ENCODE measurements at regions not wholly inside any gene's neighbourhood (a gene's known extent, or its start where the extent isn't known, plus 50 kb on each side); places are given as distances from the start of the nearest gene placed in this dataset.

DNA sequence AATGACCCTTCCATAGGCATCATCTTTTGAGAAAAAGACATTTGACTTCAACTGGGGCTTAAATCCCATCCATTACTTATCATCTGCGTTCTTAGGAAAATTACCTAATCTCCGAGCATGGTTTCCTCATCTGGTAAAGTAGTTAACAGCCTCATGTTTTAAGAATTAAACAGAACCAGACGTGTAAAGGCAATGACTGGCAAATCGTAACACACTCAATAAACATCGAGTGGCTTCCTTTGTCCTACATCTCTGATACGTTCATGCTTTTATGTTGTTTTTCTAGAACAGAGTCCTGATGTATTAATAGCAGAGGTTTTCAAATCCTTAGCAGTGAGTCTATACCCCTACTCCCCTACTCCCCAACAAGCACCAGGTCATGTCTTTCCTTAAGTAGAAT lies 189.7 kb upstream of the RGS6 start:
- Mint-ChIP-seq H3K4me3 (no peak overlapping the region), H3K27me3 (ENCODE audit: low read depth) (no peaks in the 10 kb centered on the region), H3K36me3 (peaks cover 11% of the 10 kb centered on the region), H3K4me1 (peaks cover 6% of the 10 kb centered on the region; the same call in 1 of the 2 replicates), H3K9me3 (peaks cover 17% of the 10 kb centered on the region), H3K27ac (no peak overlapping the region)
- ATAC-seq (no peak), DNase-seq (ENCODE audit: low spot score) (no peak)
- CTCF ChIA-PET = interaction anchor here (0.9 to 1.1 kb wide), 2 partner anchors 11 to 459 kb away, joined by 3 to 5 read pairs; no protein-coding TSS in a partner anchor
- TF ChIP-seq, protein P1, sequence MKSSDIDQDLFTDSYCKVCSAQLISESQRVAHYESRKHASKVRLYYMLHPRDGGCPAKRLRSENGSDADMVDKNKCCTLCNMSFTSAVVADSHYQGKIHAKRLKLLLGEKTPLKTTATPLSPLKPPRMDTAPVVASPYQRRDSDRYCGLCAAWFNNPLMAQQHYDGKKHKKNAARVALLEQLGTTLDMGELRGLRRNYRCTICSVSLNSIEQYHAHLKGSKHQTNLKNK (CRISPR knock-in tag; IDR thresholded peaks at IDR 0.05) = no peak
- TF ChIP-seq IRF2 (CRISPR knock-in tag; IDR thresholded peaks at IDR 0.05; ENCODE audit: borderline replicate concordance, low read depth) = no peak
- TF ChIP-seq, protein P2, sequence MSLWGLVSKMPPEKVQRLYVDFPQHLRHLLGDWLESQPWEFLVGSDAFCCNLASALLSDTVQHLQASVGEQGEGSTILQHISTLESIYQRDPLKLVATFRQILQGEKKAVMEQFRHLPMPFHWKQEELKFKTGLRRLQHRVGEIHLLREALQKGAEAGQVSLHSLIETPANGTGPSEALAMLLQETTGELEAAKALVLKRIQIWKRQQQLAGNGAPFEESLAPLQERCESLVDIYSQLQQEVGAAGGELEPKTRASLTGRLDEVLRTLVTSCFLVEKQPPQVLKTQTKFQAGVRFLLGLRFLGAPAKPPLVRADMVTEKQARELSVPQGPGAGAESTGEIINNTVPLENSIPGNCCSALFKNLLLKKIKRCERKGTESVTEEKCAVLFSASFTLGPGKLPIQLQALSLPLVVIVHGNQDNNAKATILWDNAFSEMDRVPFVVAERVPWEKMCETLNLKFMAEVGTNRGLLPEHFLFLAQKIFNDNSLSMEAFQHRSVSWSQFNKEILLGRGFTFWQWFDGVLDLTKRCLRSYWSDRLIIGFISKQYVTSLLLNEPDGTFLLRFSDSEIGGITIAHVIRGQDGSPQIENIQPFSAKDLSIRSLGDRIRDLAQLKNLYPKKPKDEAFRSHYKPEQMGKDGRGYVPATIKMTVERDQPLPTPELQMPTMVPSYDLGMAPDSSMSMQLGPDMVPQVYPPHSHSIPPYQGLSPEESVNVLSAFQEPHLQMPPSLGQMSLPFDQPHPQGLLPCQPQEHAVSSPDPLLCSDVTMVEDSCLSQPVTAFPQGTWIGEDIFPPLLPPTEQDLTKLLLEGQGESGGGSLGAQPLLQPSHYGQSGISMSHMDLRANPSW (CRISPR knock-in tag; conservative IDR thresholded peaks at IDR 0.05; ENCODE audit: low read depth) = no peak
- POLR2A ChIA-PET = no interaction called here

- H3K4me3 Mint-ChIP-seq = no peak overlapping the region
- no peaks in the 10 kb centered on the region for H3K4me1 Mint-ChIP-seq
- peaks cover 34% of the 10 kb centered on the region for H3K9me3 Mint-ChIP-seq
- no peak for DNase-seq (ENCODE audit: low spot score)
- peaks cover 22% of the 10 kb centered on the region for H3K36me3 Mint-ChIP-seq
- H3K27ac Mint-ChIP-seq = no peak overlapping the region
- peaks cover 3% of the 10 kb centered on the region; the same call in 1 of the 2 replicates for H3K27me3 Mint-ChIP-seq (ENCODE audit: low read depth)
- ChIA-PET CTCF (interaction anchor here (1.5 kb wide), 1 partner anchor 110 kb away, joined by 5 read pairs; no protein-coding TSS in a partner anchor), POLR2A (interaction anchor here (0.7 kb wide), 1 partner anchor 537 kb away, joined by 4 read pairs; no protein-coding TSS in a partner anchor)
- no peak for ATAC-seq
- TF ChIP-seq ZNF121 (CRISPR knock-in tag; IDR thresholded peaks at IDR 0.05) = no peak
- TF ChIP-seq RELA (CRISPR knock-in tag; IDR thresholded peaks at IDR 0.05; ENCODE audit: borderline replicate concordance) = no peak
- TF ChIP-seq ZSCAN18 (CRISPR knock-in tag; IDR thresholded peaks at IDR 0.05) = no peak
- TF ChIP-seq, protein P3, sequence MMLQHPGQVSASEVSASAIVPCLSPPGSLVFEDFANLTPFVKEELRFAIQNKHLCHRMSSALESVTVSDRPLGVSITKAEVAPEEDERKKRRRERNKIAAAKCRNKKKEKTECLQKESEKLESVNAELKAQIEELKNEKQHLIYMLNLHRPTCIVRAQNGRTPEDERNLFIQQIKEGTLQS (CRISPR knock-in tag; conservative IDR thresholded peaks at IDR 0.05) = no peak
- TF ChIP-seq SOX15 (CRISPR knock-in tag; IDR thresholded peaks at IDR 0.05) = no peak
- no peak for TF ChIP-seq CTCF (IDR thresholded peaks at IDR 0.05)
- no peak for TF ChIP-seq RORB (CRISPR knock-in tag; IDR thresholded peaks at IDR 0.05)
- no peak for TF ChIP-seq OVOL2 (CRISPR knock-in tag; IDR thresholded peaks at IDR 0.05; ENCODE audit: borderline replicate concordance)
- TF ChIP-seq SMAD4 (CRISPR knock-in tag; IDR thresholded peaks at IDR 0.05) = no peak
- TF ChIP-seq MAX (CRISPR knock-in tag; IDR thresholded peaks at IDR 0.05) = no peak
- TF ChIP-seq, protein P4, sequence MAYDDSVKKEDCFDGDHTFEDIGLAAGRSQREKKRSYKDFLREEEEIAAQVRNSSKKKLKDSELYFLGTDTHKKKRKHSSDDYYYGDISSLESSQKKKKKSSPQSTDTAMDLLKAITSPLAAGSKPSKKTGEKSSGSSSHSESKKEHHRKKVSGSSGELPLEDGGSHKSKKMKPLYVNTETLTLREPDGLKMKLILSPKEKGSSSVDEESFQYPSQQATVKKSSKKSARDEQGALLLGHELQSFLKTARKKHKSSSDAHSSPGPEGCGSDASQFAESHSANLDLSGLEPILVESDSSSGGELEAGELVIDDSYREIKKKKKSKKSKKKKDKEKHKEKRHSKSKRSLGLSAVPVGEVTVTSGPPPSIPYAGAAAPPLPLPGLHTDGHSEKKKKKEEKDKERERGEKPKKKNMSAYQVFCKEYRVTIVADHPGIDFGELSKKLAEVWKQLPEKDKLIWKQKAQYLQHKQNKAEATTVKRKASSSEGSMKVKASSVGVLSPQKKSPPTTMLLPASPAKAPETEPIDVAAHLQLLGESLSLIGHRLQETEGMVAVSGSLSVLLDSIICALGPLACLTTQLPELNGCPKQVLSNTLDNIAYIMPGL (CRISPR knock-in tag; IDR thresholded peaks at IDR 0.05) = no peak
- TF ChIP-seq PRRX2 (CRISPR knock-in tag; IDR thresholded peaks at IDR 0.05) = no peak
- TF ChIP-seq NR3C1 (CRISPR knock-in tag; conservative IDR thresholded peaks at IDR 0.05; ENCODE audit: low read depth) = no peak
- TF ChIP-seq ESRRA (CRISPR knock-in tag; IDR thresholded peaks at IDR 0.05; ENCODE audit: borderline replicate concordance) = no peak
- TF ChIP-seq, protein P5, sequence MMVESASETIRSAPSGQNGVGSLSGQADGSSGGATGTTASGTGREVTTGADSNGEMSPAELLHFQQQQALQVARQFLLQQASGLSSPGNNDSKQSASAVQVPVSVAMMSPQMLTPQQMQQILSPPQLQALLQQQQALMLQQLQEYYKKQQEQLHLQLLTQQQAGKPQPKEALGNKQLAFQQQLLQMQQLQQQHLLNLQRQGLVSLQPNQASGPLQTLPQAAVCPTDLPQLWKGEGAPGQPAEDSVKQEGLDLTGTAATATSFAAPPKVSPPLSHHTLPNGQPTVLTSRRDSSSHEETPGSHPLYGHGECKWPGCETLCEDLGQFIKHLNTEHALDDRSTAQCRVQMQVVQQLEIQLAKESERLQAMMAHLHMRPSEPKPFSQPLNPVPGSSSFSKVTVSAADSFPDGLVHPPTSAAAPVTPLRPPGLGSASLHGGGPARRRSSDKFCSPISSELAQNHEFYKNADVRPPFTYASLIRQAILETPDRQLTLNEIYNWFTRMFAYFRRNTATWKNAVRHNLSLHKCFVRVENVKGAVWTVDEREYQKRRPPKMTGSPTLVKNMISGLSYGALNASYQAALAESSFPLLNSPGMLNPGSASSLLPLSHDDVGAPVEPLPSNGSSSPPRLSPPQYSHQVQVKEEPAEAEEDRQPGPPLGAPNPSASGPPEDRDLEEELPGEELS (CRISPR knock-in tag; IDR thresholded peaks at IDR 0.05) = no peak
- TF ChIP-seq NFYB (CRISPR knock-in tag; conservative IDR thresholded peaks at IDR 0.05; ENCODE audit: low read depth) = no peak
- no peak for TF ChIP-seq NFE2L1 (CRISPR knock-in tag; IDR thresholded peaks at IDR 0.05)
Measured at GRCh38 chr14:71745072-71745471, 187.2 kb upstream of the RGS6 start.

All from WTC11 (cell line).